Trophoblast cell (in vitro differentiated cells and primary cell): ENCODE measurements at regions not wholly inside any gene's neighbourhood (a gene's known extent, or its start where the extent isn't known, plus 50 kb on each side); places are given as distances from the start of the nearest gene placed in this dataset.

ENCODE experiments used
- DNase-seq, 2 donors: peaks; one replicate each; pipeline ENCODE4 v3.0.0-alpha.2; 2016
- H2AFZ ChIP-seq: 2 replicates; pipeline ENCODE4 v1.6.1; 2013; ENCODE audit warnings: low read length, moderate library complexity, mild to moderate bottlenecking; ENCODE audit not compliant: insufficient read depth, poor library complexity
- H2AK5ac ChIP-seq: 2 replicates; pipeline ENCODE4 v1.6.1; 2013; ENCODE audit warnings: mild to moderate bottlenecking, low read length
- H2BK120ac ChIP-seq: 2 replicates; pipeline ENCODE4 v1.6.1; 2013; ENCODE audit warnings: low read length, mild to moderate bottlenecking, moderate library complexity; ENCODE audit not compliant: insufficient read depth, poor library complexity
- H2BK12ac ChIP-seq: 2 replicates; pipeline ENCODE4 v1.6.1; 2013; ENCODE audit warnings: mild to moderate bottlenecking, low read length, moderate library complexity
- H2BK5ac ChIP-seq: 2 replicates; pipeline ENCODE4 v1.6.1; 2013; ENCODE audit warnings: low read length, low read depth, moderate library complexity, mild to moderate bottlenecking; ENCODE audit not compliant: poor library complexity
- H3K14ac ChIP-seq: 2 replicates; pipeline ENCODE4 v1.6.1; 2013; ENCODE audit warnings: mild to moderate bottlenecking, low read length
- H3K18ac ChIP-seq: 2 replicates; pipeline ENCODE4 v1.6.1; 2013; ENCODE audit warnings: mild to moderate bottlenecking, low read length
- H3K23ac ChIP-seq: 2 replicates; pipeline ENCODE4 v1.6.1; 2013; ENCODE audit warnings: low read length
- H3K27ac ChIP-seq: 2 replicates; pipeline ENCODE4 v1.5.1; 2013; ENCODE audit warnings: low read depth, mild to moderate bottlenecking, inconsistent platforms, low read length, moderate library complexity
- H3K27me3 ChIP-seq: 2 replicates; pipeline ENCODE4 v1.6.1; 2013; ENCODE audit warnings: inconsistent platforms, mild to moderate bottlenecking, low read length, moderate library complexity; ENCODE audit not compliant: insufficient read depth
- H3K36me3 ChIP-seq, 2 experiments: 1 replicate in 1 of 2; 2 replicates in 1 of 2; pipeline ENCODE4 v1.6.1; 2013; ENCODE audit warnings: low read length in 2 of 2, mild to moderate bottlenecking in 2 of 2, moderate library complexity in 1 of 2; ENCODE audit not compliant: insufficient read depth in 2 of 2, control insufficient read depth in 1 of 2
- H3K4ac ChIP-seq: 2 replicates; pipeline ENCODE4 v1.6.1; 2013; ENCODE audit warnings: low read depth, mild to moderate bottlenecking, low read length, moderate library complexity
- H3K4me1 ChIP-seq, 2 experiments: 1 replicate in 1 of 2; 2 replicates in 1 of 2; pipeline ENCODE4 v1.6.1; 2013; ENCODE audit warnings: low read length in 2 of 2, mild to moderate bottlenecking in 2 of 2, moderate library complexity in 1 of 2; ENCODE audit not compliant: insufficient read depth in 2 of 2, control insufficient read depth in 1 of 2
- H3K4me2 ChIP-seq: 2 replicates; pipeline ENCODE4 v1.6.1; 2013; ENCODE audit warnings: inconsistent platforms, mild to moderate bottlenecking, low read length, moderate library complexity
- H3K4me3 ChIP-seq: 2 replicates; pipeline ENCODE4 v1.5.1; 2013; ENCODE audit warnings: mild to moderate bottlenecking, low read depth, low read length, inconsistent platforms
- H3K79me1 ChIP-seq: one replicate; pipeline ENCODE4 v1.6.1; 2013; ENCODE audit warnings: low read length
- H3K79me2 ChIP-seq: 2 replicates; pipeline ENCODE4 v1.6.1; 2013; ENCODE audit warnings: low read length, mild to moderate bottlenecking; ENCODE audit not compliant: control insufficient read depth, insufficient read depth, poor library complexity
- H3K9ac ChIP-seq: 2 replicates; pipeline ENCODE4 v1.6.1; 2013; ENCODE audit warnings: mild to moderate bottlenecking, low read length
- H3K9me3 ChIP-seq: 2 replicates; pipeline ENCODE4 v1.6.1; 2013; ENCODE audit warnings: low read depth, mild to moderate bottlenecking, control low read depth, inconsistent platforms, low read length; ENCODE audit not compliant: insufficient read depth
- H4K12ac ChIP-seq: 2 replicates; pipeline ENCODE4 v1.6.1; 2013; ENCODE audit warnings: low read depth, mild to moderate bottlenecking, low read length, moderate library complexity
- H4K8ac ChIP-seq: 2 replicates; pipeline ENCODE4 v1.6.1; 2013; ENCODE audit warnings: low read depth, mild to moderate bottlenecking, low read length, moderate library complexity
- H4K91ac ChIP-seq: one replicate; pipeline ENCODE4 v1.6.1; 2013; ENCODE audit warnings: low read depth, mild to moderate bottlenecking, low read length, moderate library complexity
- WGBS: extraction: QIAGEN DNeasy Blood & Tissue Kit; methylation state at CpG from one replicate; pipeline ENCODE4 v1.1.7; 2013; ENCODE audit warnings: missing lambda C conversion rate; ENCODE audit not compliant: insufficient read length, insufficient coverage; ENCODE audit errors: extremely low coverage; 5-methylcytosine and 5-hydroxymethylcytosine counted together

- Histone ChIP-seq H4K91ac (no peak overlapping the region), H3K9me3 (no peaks in the 10 kb centered on the region), H3K4me3 (no peak overlapping the region), H3K9ac (no peak overlapping the region), H4K8ac (no peak overlapping the region), H3K4me1 (peaks cover 7 to 8% of the 10 kb centered on the region in 2 experiments), H3K14ac (no peak overlapping the region), H3K4me2 (no peak overlapping the region), H3K27me3 (no peaks in the 10 kb centered on the region), H3K18ac (no peak overlapping the region), H2BK5ac (no peak overlapping the region), H3K79me1 (no peaks in the 10 kb centered on the region), H2BK120ac (no peak overlapping the region), H2BK12ac (no peak overlapping the region), H3K36me3 (no peaks in the 10 kb centered on the region), H2AK5ac (no peak overlapping the region), H3K4ac (no peak overlapping the region), H2AFZ (no peak overlapping the region), H4K12ac (no peak overlapping the region), H3K23ac (no peak overlapping the region), H3K79me2 (no peaks in the 10 kb centered on the region), H3K27ac (no peak overlapping the region)
- DNase-seq = no peak
- no CpG with 5 or more reads among the region's 18 CpGs for WGBS
Observed at GRCh38 chr7:73918926-73919693, 58.2 kb downstream of the TMEM270 start.

- H3K79me1 ChIP-seq = no peaks in the 10 kb centered on the region
- no peak for DNase-seq
- no peak overlapping the region for H3K23ac ChIP-seq
- H3K4me3 ChIP-seq = no peak overlapping the region
- no peak overlapping the region for H3K4ac ChIP-seq
- H2AK5ac ChIP-seq = no peak overlapping the region
- no peaks in the 10 kb centered on the region for H3K79me2 ChIP-seq
- H4K12ac ChIP-seq = no peak overlapping the region
- H3K9ac ChIP-seq = no peak overlapping the region
- H2BK120ac ChIP-seq = no peak overlapping the region
- H3K27me3 ChIP-seq = no peaks in the 10 kb centered on the region
- H2AFZ ChIP-seq = no peak overlapping the region
- WGBS = no CpG with 5 or more reads among the region's 9 CpGs
- H3K27ac ChIP-seq = no peak overlapping the region
- no peaks in the 10 kb centered on the region for H3K36me3 ChIP-seq
- H4K91ac ChIP-seq = no peak overlapping the region
- H2BK5ac ChIP-seq = no peak overlapping the region
- no peak overlapping the region for H3K18ac ChIP-seq
- H3K4me2 ChIP-seq = no peak overlapping the region
- no peak overlapping the region for H4K8ac ChIP-seq
- H3K14ac ChIP-seq = no peak overlapping the region
- no peaks in the 10 kb centered on the region for H3K9me3 ChIP-seq
- peaks cover 7 to 8% of the 10 kb centered on the region in 2 experiments for H3K4me1 ChIP-seq
- H2BK12ac ChIP-seq = no peak overlapping the region
Observed at GRCh38 chr7:73919694-73920375, 58.9 kb downstream of the TMEM270 start.

GRCh38 chr7:73920406-73921134 lies 59.6 kb downstream of the TMEM270 start:
- no peak overlapping the region for H3K9ac ChIP-seq

GRCh38 chr7:73921623-73922528 lies 60.9 kb downstream of the TMEM270 start:
- no peaks in the 10 kb centered on the region for H3K27me3 ChIP-seq
- H3K4me1 ChIP-seq = peaks cover 0 to 2% of the 10 kb centered on the region in 2 experiments
- H2AFZ ChIP-seq = no peak overlapping the region
- no peaks in the 10 kb centered on the region for H3K36me3 ChIP-seq
- no peak overlapping the region for H4K91ac ChIP-seq
- H3K79me1 ChIP-seq = no peaks in the 10 kb centered on the region
- H2BK120ac ChIP-seq = no peak overlapping the region
- no peak overlapping the region for H3K4me2 ChIP-seq
- no peak overlapping the region for H3K9ac ChIP-seq
- no peak overlapping the region for H4K12ac ChIP-seq
- H3K4ac ChIP-seq = no peak overlapping the region
- no peaks in the 10 kb centered on the region for H3K79me2 ChIP-seq
- no peak for DNase-seq
- H4K8ac ChIP-seq = no peak overlapping the region
- no peak overlapping the region for H2BK12ac ChIP-seq
- H3K9me3 ChIP-seq = no peaks in the 10 kb centered on the region
- H3K27ac ChIP-seq = no peak overlapping the region
- no peak overlapping the region for H3K18ac ChIP-seq
- H2AK5ac ChIP-seq = no peak overlapping the region
- no peak overlapping the region for H3K23ac ChIP-seq
- H3K4me3 ChIP-seq = no peak overlapping the region
- H3K14ac ChIP-seq = no peak overlapping the region
- no CpG with 5 or more reads among the region's 15 CpGs for WGBS
- no peak overlapping the region for H2BK5ac ChIP-seq

More at GRCh38 chr7:73920406-73921134, 59.6 kb downstream of the TMEM270 start:
- Histone ChIP-seq H4K8ac (no peak overlapping the region), H2AFZ (no peak overlapping the region), H4K12ac (no peak overlapping the region), H2BK12ac (no peak overlapping the region), H3K27ac (no peak overlapping the region), H3K79me2 (no peaks in the 10 kb centered on the region), H2AK5ac (no peak overlapping the region), H3K18ac (no peak overlapping the region), H3K9me3 (no peaks in the 10 kb centered on the region), H4K91ac (no peak overlapping the region), H3K4me2 (no peak overlapping the region), H3K4ac (no peak overlapping the region), H3K36me3 (no peaks in the 10 kb centered on the region), H3K79me1 (no peaks in the 10 kb centered on the region), H3K27me3 (no peaks in the 10 kb centered on the region), H2BK5ac (no peak overlapping the region), H3K4me1 (peaks cover 7 to 8% of the 10 kb centered on the region in 2 experiments), H3K4me3 (no peak overlapping the region), H3K14ac (no peak overlapping the region), H2BK120ac (no peak overlapping the region), H3K23ac (no peak overlapping the region)
- WGBS = no CpG with 5 or more reads among the region's 22 CpGs
- no peak for DNase-seq
